Prostate gland (tissue), 2 donors: ENCODE measurements at regions not wholly inside any gene's neighbourhood (a gene's known extent, or its start where the extent isn't known, plus 50 kb on each side); places are given as distances from the start of the nearest gene placed in this dataset.

Source experiments
- DNase-seq: peaks from one replicate; pipeline ENCODE4 v3.0.0-alpha.2; 2019; ENCODE audit warnings: low spot score
- H3K27ac ChIP-seq, 2 donors: fragments of 200-600 bp; sonication (generic); 2 replicates each; pipeline ENCODE4 v1.5.1; 2017 to 2019
- H3K27me3 ChIP-seq: fragments of 200-600 bp; sonication (generic); replicated peaks from 2 replicates; pipeline ENCODE4 v1.5.1; 2019; ENCODE audit not compliant: insufficient read depth
- H3K36me3 ChIP-seq, 2 donors: fragments of 200-600 bp; sonication (generic); 1 replicate in 1 of 2; 2 replicates in 1 of 2; pipeline versions ENCODE4 v1.5.1 to v1.8.1; 2017 to 2019
- H3K4me1 ChIP-seq: fragments of 200-600 bp; sonication (generic); replicated peaks from 2 replicates; pipeline ENCODE4 v1.5.1; 2019
- H3K4me3 ChIP-seq, 2 donors: fragments of 200-600 bp; sonication (generic); 2 replicates each; pipeline ENCODE4 v1.5.1; 2017 to 2019
- H3K9me3 ChIP-seq: fragments of 200-600 bp; sonication (generic); 2 replicates; pipeline ENCODE4 v1.5.1; 2017
- POLR2A ChIP-seq: fragments of 450-650 bp; IDR thresholded peaks from one replicate; pipeline ENCODE4 v1.6.1; 2016; ENCODE audit warnings: antibody characterized with exemption, mild to moderate bottlenecking
- POLR2AphosphoS5 ChIP-seq: sonication (generic); formaldehyde crosslinking; IDR thresholded peaks from one replicate; pipeline ENCODE4 v1.6.1; 2017; ENCODE audit warnings: antibody characterized with exemption
- WGBS: methylation state at CpG from one replicate; pipeline ENCODE4 v1.1.5; 2018; 5-methylcytosine and 5-hydroxymethylcytosine counted together
- intact Hi-C: fragments of 100-400 bp; cut with DNase I; formaldehyde crosslinking; loops from one replicate; pipeline ENCODE4 v1.14.2; 2022
- TF ChIP-seq, protein P1 (sequence below), 4 experiments: fragments of 200-600 bp in 2 of 4; fragments of 450-650 bp in 2 of 4; sonication (generic) in 2 of 4; IDR thresholded peaks; 1 replicate in 3 of 4; 2 replicates in 1 of 4; pipeline ENCODE4 v1.5.1; 2016 to 2019; ENCODE audit warnings: antibody characterized with exemption in 4 of 4, mild to moderate bottlenecking in 2 of 4, moderate library complexity in 2 of 4

DNA sequence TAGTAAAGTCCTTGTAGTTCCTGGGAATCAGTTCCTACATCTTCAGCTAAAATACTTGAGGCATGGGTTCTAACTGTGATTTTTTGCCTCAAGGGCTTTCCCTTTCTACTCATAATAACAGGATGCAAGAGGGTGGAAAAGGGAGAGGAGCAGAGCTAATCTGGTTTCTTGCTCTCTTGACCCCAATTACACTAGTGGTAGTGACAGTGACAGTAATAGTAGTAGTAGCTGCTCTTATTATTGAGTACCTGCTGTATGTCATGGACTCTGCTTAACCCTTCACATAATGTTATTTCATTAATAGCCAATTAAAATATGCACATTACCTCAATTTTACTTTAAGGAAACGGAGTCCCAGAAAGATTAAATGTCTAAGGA is 214.8 kb upstream of the HNRNPA3 start:
- intact Hi-C loops: no loop called here
- no peak overlapping the region for H3K27ac ChIP-seq

DNA sequence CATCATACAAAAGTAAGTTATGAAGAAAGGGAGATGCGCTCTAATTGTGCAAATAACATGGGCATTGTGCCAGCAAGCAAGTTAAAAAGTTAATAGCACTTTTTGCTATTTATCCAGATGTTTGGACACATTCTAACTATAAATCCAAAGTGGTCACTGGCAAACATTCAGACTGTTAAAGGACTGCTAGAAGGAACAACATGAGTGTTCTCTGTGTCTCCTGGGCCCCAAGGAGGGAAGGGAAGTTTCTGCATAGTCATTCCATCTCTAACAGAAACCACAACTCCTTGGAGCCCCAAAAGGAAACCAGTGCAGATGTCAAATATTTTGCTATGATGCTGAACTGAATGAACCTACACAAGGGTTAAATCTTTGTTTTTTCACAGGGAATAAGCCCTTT is 213.3 kb upstream of the HNRNPA3 start:
- H3K36me3 ChIP-seq: no peaks in the 10 kb centered on the region
- 49% methylated on average over 1 of the region's 1 CpG for WGBS
- TF ChIP-seq POLR2A (no peak), POLR2AphosphoS5 (no peak)
- TF ChIP-seq, protein P1, sequence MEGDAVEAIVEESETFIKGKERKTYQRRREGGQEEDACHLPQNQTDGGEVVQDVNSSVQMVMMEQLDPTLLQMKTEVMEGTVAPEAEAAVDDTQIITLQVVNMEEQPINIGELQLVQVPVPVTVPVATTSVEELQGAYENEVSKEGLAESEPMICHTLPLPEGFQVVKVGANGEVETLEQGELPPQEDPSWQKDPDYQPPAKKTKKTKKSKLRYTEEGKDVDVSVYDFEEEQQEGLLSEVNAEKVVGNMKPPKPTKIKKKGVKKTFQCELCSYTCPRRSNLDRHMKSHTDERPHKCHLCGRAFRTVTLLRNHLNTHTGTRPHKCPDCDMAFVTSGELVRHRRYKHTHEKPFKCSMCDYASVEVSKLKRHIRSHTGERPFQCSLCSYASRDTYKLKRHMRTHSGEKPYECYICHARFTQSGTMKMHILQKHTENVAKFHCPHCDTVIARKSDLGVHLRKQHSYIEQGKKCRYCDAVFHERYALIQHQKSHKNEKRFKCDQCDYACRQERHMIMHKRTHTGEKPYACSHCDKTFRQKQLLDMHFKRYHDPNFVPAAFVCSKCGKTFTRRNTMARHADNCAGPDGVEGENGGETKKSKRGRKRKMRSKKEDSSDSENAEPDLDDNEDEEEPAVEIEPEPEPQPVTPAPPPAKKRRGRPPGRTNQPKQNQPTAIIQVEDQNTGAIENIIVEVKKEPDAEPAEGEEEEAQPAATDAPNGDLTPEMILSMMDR (IDR thresholded peaks at IDR 0.05): no peak
- no peak for DNase-seq
- no peak overlapping the region for H3K4me3 ChIP-seq
- H3K27me3 ChIP-seq: no peaks in the 10 kb centered on the region
- intact Hi-C loops: no loop called here
- H3K4me1 ChIP-seq: no peaks in the 10 kb centered on the region
- no peak overlapping the region for H3K27ac ChIP-seq
- no peaks in the 10 kb centered on the region for H3K9me3 ChIP-seq

More for the DNA sequence above, 214.8 kb upstream of the HNRNPA3 start:
- no peaks in the 10 kb centered on the region for H3K27me3 ChIP-seq
- no peak for DNase-seq
- TF ChIP-seq POLR2AphosphoS5 (no peak), POLR2A (no peak)
- TF ChIP-seq, protein P1 (IDR thresholded peaks at IDR 0.05): no peak
- WGBS: 96% methylated on average over 1 of the region's 1 CpG
- no peak overlapping the region for H3K4me3 ChIP-seq
- H3K36me3 ChIP-seq: no peaks in the 10 kb centered on the region
- no peaks in the 10 kb centered on the region for H3K4me1 ChIP-seq
- H3K9me3 ChIP-seq: no peaks in the 10 kb centered on the region

DNA sequence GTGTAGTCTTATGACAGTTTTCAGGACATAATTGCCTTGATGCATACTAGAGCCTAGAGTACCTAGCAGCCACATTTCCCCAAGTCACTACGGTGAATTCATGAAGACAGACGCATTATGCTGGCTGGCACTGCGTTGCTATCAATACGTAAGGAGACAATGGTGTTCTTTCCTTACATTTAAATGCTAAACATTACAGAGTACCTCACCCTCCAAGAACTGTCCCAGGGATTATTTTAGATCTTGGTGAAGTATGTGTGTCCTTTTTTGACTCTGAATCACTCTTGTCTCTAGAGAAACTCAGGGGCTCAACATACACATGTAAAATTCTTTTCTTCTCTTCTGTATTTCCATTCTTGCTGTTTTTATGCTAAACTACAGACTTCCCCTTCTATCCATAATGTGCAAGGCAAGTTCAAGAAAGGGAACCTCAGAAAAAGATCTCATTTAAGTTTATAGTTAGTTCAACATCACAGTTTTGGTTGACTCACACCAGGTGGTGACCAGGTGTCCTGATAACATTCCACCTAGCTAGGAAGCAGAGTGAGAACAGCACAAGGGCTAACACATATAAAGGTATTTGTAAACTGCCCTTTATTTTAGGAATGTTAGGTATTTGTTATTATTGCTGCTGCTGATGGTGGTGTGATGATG is 212.4 kb upstream of the HNRNPA3 start:
- H3K36me3 ChIP-seq: no peaks in the 10 kb centered on the region
- no peak overlapping the region for H3K27ac ChIP-seq
- H3K9me3 ChIP-seq: no peaks in the 10 kb centered on the region
- DNase-seq: no peak
- no peak overlapping the region for H3K4me3 ChIP-seq
- 84% methylated on average over 4 of the region's 4 CpGs for WGBS
- TF ChIP-seq POLR2A: no peak
- no peak for TF ChIP-seq POLR2AphosphoS5
- H3K27me3 ChIP-seq: no peaks in the 10 kb centered on the region
- H3K4me1 ChIP-seq: no peaks in the 10 kb centered on the region
- intact Hi-C loops: no loop called here

DNA sequence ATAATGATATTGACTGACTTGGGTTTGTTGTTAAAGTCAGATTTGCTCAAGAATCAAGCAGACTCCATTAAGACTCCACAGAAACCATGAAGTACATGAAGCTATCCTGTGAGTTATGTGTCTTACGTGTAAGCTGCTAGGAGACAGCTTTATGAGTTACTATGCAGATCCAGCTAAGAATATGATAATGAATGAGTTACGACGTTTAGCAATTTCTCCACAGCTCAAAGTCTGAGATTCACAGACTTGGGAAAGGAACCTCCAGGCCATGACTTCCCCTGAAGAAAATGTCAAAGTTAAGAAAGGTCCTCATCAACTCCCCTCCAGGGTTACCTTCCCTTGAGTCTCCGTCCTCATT is 211.9 kb upstream of the HNRNPA3 start:
- H3K36me3 ChIP-seq: no peaks in the 10 kb centered on the region
- H3K27me3 ChIP-seq: no peaks in the 10 kb centered on the region
- H3K9me3 ChIP-seq: no peaks in the 10 kb centered on the region
- DNase-seq: no peak
- intact Hi-C loops: no loop called here
- H3K4me1 ChIP-seq: no peaks in the 10 kb centered on the region
- WGBS: 78% methylated on average over 4 of the region's 4 CpGs
- H3K4me3 ChIP-seq: no peak overlapping the region
- TF ChIP-seq POLR2AphosphoS5 (no peak), POLR2A (no peak)
- TF ChIP-seq, protein P1 (IDR thresholded peaks at IDR 0.05): no peak
- no peak overlapping the region for H3K27ac ChIP-seq

DNA sequence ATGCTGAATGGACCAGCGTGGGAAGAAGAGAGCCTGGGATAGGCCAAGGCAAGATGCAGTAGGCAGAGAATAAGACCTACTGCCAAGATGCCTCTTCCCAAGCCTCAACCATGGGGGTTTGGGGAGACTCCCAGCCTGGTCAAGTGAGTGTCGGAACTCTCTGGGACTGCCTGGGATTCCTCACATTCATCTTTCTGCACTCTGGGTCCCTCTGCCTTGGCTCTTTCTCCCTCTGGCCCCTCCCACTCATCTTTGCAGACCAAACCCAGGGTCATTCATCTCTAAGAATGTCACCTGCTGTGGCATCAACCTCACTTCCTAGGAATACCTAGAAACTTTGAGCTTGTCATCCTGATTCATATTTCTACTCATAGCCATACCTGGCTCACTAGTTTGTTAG is 211.3 kb upstream of the HNRNPA3 start:
- TF ChIP-seq, protein P1 (IDR thresholded peaks at IDR 0.05): no peak
- TF ChIP-seq POLR2A: no peak
- TF ChIP-seq POLR2AphosphoS5: no peak
- H3K9me3 ChIP-seq: no peaks in the 10 kb centered on the region
- intact Hi-C loops: no loop called here
- no peaks in the 10 kb centered on the region for H3K36me3 ChIP-seq
- no peak overlapping the region for H3K27ac ChIP-seq
- no peak for DNase-seq
- H3K4me1 ChIP-seq: no peaks in the 10 kb centered on the region
- no peaks in the 10 kb centered on the region for H3K27me3 ChIP-seq
- WGBS: 90% methylated on average over 2 of the region's 2 CpGs
- H3K4me3 ChIP-seq: no peak overlapping the region
